ENCODE measurements at regions not wholly inside any gene's neighbourhood (a gene's known extent, or its start where the extent isn't known, plus 50 kb on each side); places are given as distances from the start of the nearest gene placed in this dataset.

- no peak for DNase-seq (ENCODE audit: low read depth in 1 of 2, low spot score in 1 of 2)
- no peak for TF ChIP-seq JUND (IDR thresholded peaks at IDR 0.05; ENCODE audit: low read depth)
- in situ Hi-C loops (cut with HindIII; ENCODE audit: low pct_unique_long_range_greater_than_20kb, low sequenced_read_pairs): no loop called here
Measured at GRCh38 chr10:4138146-4138721, 353.2 kb upstream of the KLF6 start.

DNA sequence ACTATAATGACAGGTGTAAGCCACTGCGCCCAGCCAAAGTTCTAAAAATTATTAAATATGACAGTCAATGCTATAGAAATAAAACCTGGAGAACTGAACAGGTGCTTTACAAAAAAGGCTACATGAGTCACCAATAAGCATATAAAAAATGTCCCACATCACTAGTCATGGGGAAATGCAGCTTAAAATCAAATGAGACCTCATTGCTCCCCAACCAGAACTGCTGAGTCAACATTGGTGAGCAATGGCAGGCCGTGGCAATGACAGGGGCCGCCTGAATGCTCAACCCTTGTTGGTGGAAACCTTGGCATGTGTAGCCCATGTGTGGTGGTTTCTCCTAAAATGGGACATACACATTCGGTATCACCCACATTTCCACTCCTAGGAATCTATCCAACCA is 352.3 kb upstream of the KLF6 start:
- in situ Hi-C loops (cut with HindIII; ENCODE audit: low pct_unique_long_range_greater_than_20kb, low sequenced_read_pairs): no loop called here
- TF ChIP-seq JUND (IDR thresholded peaks at IDR 0.05; ENCODE audit: low read depth): no peak
- DNase-seq (ENCODE audit: low read depth in 1 of 2, low spot score in 1 of 2): no peak

DNA sequence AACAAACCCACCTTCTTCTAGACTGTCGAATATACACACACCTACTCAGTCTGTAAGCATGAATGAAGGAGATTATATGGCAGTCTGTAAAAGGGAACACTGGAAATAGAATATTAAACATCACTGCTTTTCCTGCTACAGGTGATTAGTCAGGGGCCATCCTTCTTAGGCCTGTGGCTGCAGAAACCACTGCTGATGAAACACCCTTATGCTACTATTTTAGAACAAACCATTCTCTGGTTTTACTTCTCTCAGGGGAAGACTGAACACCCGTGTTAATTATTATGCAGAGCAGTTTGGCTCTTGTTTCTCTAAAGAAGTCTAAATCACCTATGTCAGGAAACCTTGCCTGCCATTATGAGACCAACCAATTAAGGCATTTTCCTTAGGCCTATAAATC is 351.1 kb upstream of the KLF6 start:
- in situ Hi-C loops (cut with HindIII; ENCODE audit: low pct_unique_long_range_greater_than_20kb, low sequenced_read_pairs): no loop called here
- no peak for DNase-seq (ENCODE audit: low read depth in 1 of 2, low spot score in 1 of 2)
- TF ChIP-seq JUND (IDR thresholded peaks at IDR 0.05; ENCODE audit: low read depth): no peak

GRCh38 chr10:4132216-4132556 is 347.2 kb upstream of the KLF6 start:
- TF ChIP-seq JUND (IDR thresholded peaks at IDR 0.05; ENCODE audit: low read depth): no peak
- no peak for DNase-seq (ENCODE audit: low read depth in 1 of 2, low spot score in 1 of 2)
- in situ Hi-C loops (cut with HindIII; ENCODE audit: low pct_unique_long_range_greater_than_20kb, low sequenced_read_pairs): no loop called here

GRCh38 chr10:4131407-4132215 is 346.6 kb upstream of the KLF6 start:
- in situ Hi-C loops (cut with HindIII; ENCODE audit: low pct_unique_long_range_greater_than_20kb, low sequenced_read_pairs): no loop called here
- no peak for TF ChIP-seq JUND (IDR thresholded peaks at IDR 0.05; ENCODE audit: low read depth)
- no peak for DNase-seq (ENCODE audit: low read depth in 1 of 2, low spot score in 1 of 2)

DNA sequence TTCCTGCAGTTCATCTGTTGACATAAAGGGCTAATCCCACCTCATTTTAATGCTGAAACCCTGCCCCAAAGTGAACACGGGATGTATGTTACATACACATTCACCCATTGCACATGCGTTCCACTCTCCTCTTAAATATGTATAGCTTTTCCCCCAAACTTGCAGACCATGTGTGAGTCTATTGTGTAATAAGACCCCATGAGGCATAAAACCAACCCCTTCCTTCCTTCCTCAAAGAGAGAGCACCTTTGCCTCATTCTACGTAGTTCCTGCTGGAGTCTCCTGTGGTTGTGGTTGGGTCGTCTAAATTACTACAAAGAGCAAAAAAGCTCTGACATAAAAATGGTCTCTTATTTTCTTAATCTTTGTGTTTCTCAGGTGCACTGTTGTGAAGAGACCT is 345.7 kb upstream of the KLF6 start:
- DNase-seq (ENCODE audit: low read depth in 1 of 2, low spot score in 1 of 2): no peak
- no peak for TF ChIP-seq JUND (IDR thresholded peaks at IDR 0.05; ENCODE audit: low read depth)
- in situ Hi-C loops (cut with HindIII; ENCODE audit: low pct_unique_long_range_greater_than_20kb, low sequenced_read_pairs): no loop called here

DNA sequence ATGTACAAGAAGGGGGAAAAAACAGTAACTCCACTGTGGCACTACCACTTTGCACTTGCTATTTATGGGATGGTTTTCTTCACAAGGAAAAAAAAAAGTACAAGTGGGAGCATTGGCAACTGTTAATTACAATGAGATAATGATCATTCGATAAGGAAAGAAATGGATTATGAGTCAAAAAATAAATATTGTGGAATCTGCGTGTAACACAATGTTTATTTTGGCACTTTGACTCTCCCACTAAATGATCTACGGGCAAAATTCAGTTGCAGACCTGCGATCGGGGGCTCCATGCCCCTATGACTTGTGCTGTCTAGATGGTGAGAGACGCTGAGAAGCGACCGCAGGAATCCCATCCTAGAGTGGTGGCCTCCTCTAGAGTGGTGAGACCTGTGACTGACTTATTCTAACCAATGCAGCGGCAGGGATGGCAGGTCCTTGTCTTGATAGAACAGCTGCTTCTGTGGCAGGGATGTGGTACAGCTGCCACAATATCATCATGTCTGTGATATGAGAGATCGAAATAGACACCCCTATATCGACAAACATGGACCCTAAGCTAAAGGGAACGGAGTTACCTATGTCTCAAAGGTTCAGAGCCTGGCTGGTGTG is 345.0 kb upstream of the KLF6 start:
- DNase-seq (ENCODE audit: low read depth in 1 of 2, low spot score in 1 of 2): no peak
- no peak for TF ChIP-seq JUND (IDR thresholded peaks at IDR 0.05; ENCODE audit: low read depth)
- in situ Hi-C loops (cut with HindIII; ENCODE audit: low pct_unique_long_range_greater_than_20kb, low sequenced_read_pairs): no loop called here

DNA sequence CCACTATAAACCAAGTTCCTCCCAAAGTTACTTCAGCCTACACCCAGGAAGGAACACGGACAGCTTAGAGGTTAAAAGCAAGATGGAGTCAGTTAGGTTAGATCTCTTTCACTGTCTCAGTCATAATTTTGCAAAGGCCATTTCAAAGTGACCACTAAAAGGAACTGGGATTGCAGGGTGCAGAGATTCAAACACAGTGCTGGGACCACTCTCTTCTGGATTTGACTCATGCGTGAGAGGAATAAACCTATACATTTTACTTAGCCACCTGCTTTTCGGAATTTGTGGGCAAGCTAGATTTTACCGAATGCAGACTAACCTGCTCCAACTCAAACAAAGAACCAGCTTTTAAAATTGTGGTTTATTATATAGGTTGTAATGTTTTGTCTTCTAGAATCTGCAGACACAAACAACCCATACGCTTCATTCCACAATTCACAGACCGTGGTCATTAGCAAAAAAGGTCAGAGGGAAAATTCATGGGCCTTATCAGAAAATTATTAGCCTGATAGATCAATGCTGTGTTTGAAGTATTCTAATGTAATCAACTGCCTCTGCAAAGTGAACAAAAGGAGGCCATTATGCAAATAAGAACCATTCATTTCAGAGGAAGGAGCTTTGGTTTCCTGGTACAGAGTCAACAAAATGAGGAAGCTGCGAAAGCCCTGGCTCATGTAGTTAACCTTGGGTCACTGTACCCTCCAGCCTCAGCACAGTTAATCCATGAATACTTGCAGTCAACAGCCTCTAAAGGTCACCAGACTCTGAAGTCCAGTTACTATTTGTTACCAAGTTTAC is 342.7 kb upstream of the KLF6 start:
- in situ Hi-C loops (cut with HindIII; ENCODE audit: low pct_unique_long_range_greater_than_20kb, low sequenced_read_pairs): no loop called here
- DNase-seq (ENCODE audit: low read depth in 1 of 2, low spot score in 1 of 2): peak; percentile 13 to 93
- TF ChIP-seq JUND (IDR thresholded peaks at IDR 0.05; ENCODE audit: low read depth): no peak

GRCh38 chr10:4125776-4126175 is 340.8 kb upstream of the KLF6 start:
- TF ChIP-seq JUND (IDR thresholded peaks at IDR 0.05; ENCODE audit: low read depth): no peak
- in situ Hi-C loops (cut with HindIII; ENCODE audit: low pct_unique_long_range_greater_than_20kb, low sequenced_read_pairs): no loop called here
- no peak for DNase-seq (ENCODE audit: low read depth in 1 of 2, low spot score in 1 of 2)

DNA sequence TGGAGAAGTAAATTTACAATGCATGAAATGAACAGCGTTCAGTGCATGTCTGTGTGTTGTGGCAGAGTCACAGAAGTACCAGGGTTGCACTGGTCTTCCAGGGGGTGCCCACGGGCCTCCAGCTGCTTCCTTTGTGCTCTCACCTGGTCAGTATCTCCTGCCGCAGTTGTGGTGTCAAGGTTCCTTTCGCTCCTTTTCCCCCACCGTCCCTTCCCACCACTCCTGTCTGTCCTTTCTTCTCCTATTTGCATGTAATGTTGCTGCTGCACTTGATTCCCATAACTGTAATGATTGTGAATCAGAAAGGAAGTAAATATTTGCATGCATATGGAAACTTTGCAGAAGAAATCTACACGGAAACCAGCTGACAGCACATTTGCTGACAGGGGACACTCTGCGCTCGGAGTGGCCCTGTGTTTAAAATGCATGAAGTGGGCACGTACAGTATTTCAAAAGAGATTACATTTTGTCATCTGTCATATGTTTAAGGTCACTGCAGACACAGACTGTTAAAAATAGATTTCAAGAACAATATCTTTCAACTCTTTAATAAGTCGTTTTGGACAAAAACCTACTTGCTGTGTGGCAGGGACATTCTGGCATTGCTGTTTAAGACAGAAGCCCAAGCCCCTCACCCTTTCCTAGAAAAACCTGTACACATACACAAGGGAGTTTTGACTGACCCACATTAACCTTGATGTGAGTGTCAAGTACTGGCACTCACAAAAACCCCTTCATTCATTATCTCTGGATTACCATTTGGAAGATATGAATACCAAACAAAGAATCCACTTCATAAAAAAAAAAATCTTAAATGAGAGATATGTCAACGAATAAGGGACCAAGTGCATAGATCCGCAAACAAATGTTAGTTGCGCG is 336.7 kb upstream of the KLF6 start:
- no peak for TF ChIP-seq JUND (IDR thresholded peaks at IDR 0.05; ENCODE audit: low read depth)
- no peak for DNase-seq (ENCODE audit: low read depth in 1 of 2, low spot score in 1 of 2)
- in situ Hi-C loops (cut with HindIII; ENCODE audit: low pct_unique_long_range_greater_than_20kb, low sequenced_read_pairs): no loop called here

GRCh38 chr10:4120096-4120853 is 335.3 kb upstream of the KLF6 start:
- no peak for TF ChIP-seq JUND (IDR thresholded peaks at IDR 0.05; ENCODE audit: low read depth)
- in situ Hi-C loops (cut with HindIII; ENCODE audit: low pct_unique_long_range_greater_than_20kb, low sequenced_read_pairs): no loop called here
- DNase-seq (ENCODE audit: low read depth in 1 of 2, low spot score in 1 of 2): no peak

Data from T47D (cell line).